HG03378 (cell line): ENCODE measurements at regions not wholly inside any gene's neighbourhood (a gene's known extent, or its start where the extent isn't known, plus 50 kb on each side); places are given as distances from the start of the nearest gene placed in this dataset.

ENCODE experiments used
- ATAC-seq: cut with Tn5 transposase; IDR thresholded peaks from one replicate; pipeline ENCODE4 v1.9.1; 2021; ENCODE audit warnings: mild to moderate bottlenecking, moderate library complexity; ENCODE audit not compliant: unreplicated experiment

GRCh38 chr5:174850565-174851169 lies 126.3 kb downstream of the MSX2 start:
- no peak for ATAC-seq

- no peak for ATAC-seq
These were observed 125.0 kb downstream of the MSX2 start for GRCh38 chr5:174849426-174849825.

- ATAC-seq = no peak
These were observed 120.6 kb downstream of the MSX2 start for GRCh38 chr5:174844971-174845370.

GRCh38 chr5:174843263-174844250 lies 119.2 kb downstream of the MSX2 start:
- ATAC-seq = no peak

GRCh38 chr5:174840435-174840834 lies 116.1 kb downstream of the MSX2 start:
- ATAC-seq = no peak

- ATAC-seq = no peak
These were observed 114.8 kb downstream of the MSX2 start for GRCh38 chr5:174839196-174839595.

GRCh38 chr5:174837919-174838902 lies 113.8 kb downstream of the MSX2 start:
- ATAC-seq = no peak

- ATAC-seq = no peak
These were observed 109.7 kb downstream of the MSX2 start for GRCh38 chr5:174834081-174834480.

- no peak for ATAC-seq
These were observed 108.4 kb downstream of the MSX2 start for GRCh38 chr5:174832811-174833210.

- no peak for ATAC-seq
These were observed 107.6 kb downstream of the MSX2 start for GRCh38 chr5:174832025-174832424.

GRCh38 chr5:174831031-174831660 lies 106.8 kb downstream of the MSX2 start:
- ATAC-seq = no peak

GRCh38 chr5:174829511-174829864 lies 105.1 kb downstream of the MSX2 start:
- no peak for ATAC-seq

- ATAC-seq = no peak
These were observed 104.6 kb downstream of the MSX2 start for GRCh38 chr5:174828804-174829510.

- ATAC-seq = no peak
These were observed 103.2 kb downstream of the MSX2 start for GRCh38 chr5:174827558-174827957.

GRCh38 chr5:174825587-174825986 lies 101.2 kb downstream of the MSX2 start:
- no peak for ATAC-seq

- no peak for ATAC-seq
These were observed 94.0 kb downstream of the MSX2 start for GRCh38 chr5:174818430-174818829.

GRCh38 chr5:174817610-174818009 lies 93.2 kb downstream of the MSX2 start:
- no peak for ATAC-seq

GRCh38 chr5:174816858-174817257 lies 92.5 kb downstream of the MSX2 start:
- no peak for ATAC-seq

- no peak for ATAC-seq
These were observed 87.1 kb downstream of the MSX2 start for GRCh38 chr5:174811438-174811837.

GRCh38 chr5:174810796-174811195 lies 86.4 kb downstream of the MSX2 start:
- ATAC-seq = no peak
